IMR-90 (cell line): ENCODE measurements at regions not wholly inside any gene's neighbourhood (a gene's known extent, or its start where the extent isn't known, plus 50 kb on each side); places are given as distances from the start of the nearest gene placed in this dataset.

Experiments used
- ATAC-seq: fragments of 200-7000 bp; cut with Tn5 transposase; 2 replicates; pipeline ENCODE4 v1.9.1; 2020; ENCODE audit warnings: low read depth, mild to moderate bottlenecking, moderate library complexity
- BruUV-seq: library from RNA; stranded (reverse); fragments of 400-500 nt; replicated peaks from 2 replicates; lab custom pipeline; 2021; lab: Mats Ljungman, UMichigan
- CTCF ChIA-PET: fragments of 300-600 bp; formaldehyde crosslinking; extraction: SDS; loops from one replicate; lab custom pipeline; 2021; ENCODE audit warnings: antibody characterized with exemption; lab: Yijun Ruan, JAX
- POLR2A ChIA-PET: fragments of 300-600 bp; sonication (Branson Sonifier 250); formaldehyde crosslinking; loops from one replicate; lab custom pipeline; 2022; ENCODE audit warnings: antibody characterized with exemption; ENCODE audit not compliant: unreplicated experiment; lab: Charles Lee
- DNase-seq: peaks from one replicate; pipeline ENCODE4 v3.0.0; 2013
- H2AFZ ChIP-seq: replicated peaks from 2 replicates; pipeline ENCODE3; 2013; ENCODE audit warnings: low read length, mild to moderate bottlenecking; ENCODE audit not compliant: poor library complexity
- H2AK5ac ChIP-seq: 2 replicates; pipeline ENCODE4 v1.6.1; 2013; ENCODE audit warnings: low read depth, low read length, inconsistent platforms
- H2AK9ac ChIP-seq: replicated peaks from 2 replicates; pipeline ENCODE3; 2013; ENCODE audit warnings: mild to moderate bottlenecking, low read depth, low read length, moderate library complexity; ENCODE audit not compliant: poor library complexity
- H2BK120ac ChIP-seq: 2 replicates; pipeline ENCODE4 v1.6.1; 2013; ENCODE audit warnings: low read depth, low read length, inconsistent platforms
- H2BK15ac ChIP-seq: 3 replicates; pipeline ENCODE4 v1.6.1; 2013; ENCODE audit warnings: low read depth, low read length, inconsistent platforms
- H2BK20ac ChIP-seq: 2 replicates; pipeline ENCODE4 v1.6.1; 2013; ENCODE audit warnings: low read depth, mild to moderate bottlenecking, inconsistent platforms, low read length, moderate library complexity
- H2BK5ac ChIP-seq: 2 replicates; pipeline ENCODE4 v1.6.1; 2013; ENCODE audit warnings: mild to moderate bottlenecking, low read depth, low read length, inconsistent platforms; ENCODE audit not compliant: poor library complexity, severe bottlenecking
- H3K14ac ChIP-seq: replicated peaks from 2 replicates; pipeline ENCODE4 v1.6.1; 2013; ENCODE audit warnings: low read depth, low read length, inconsistent platforms
- H3K18ac ChIP-seq: 2 replicates; pipeline ENCODE4 v1.6.1; 2013; ENCODE audit warnings: low read depth, low read length, control low read depth
- H3K23ac ChIP-seq: 2 replicates; pipeline ENCODE4 v1.6.1; 2013; ENCODE audit warnings: low read depth, low read length, inconsistent platforms
- H3K27ac ChIP-seq: 2 replicates; pipeline ENCODE4 v1.5.1; 2013; ENCODE audit warnings: mild to moderate bottlenecking, control low read depth, low read length; ENCODE audit not compliant: insufficient read depth
- H3K27me3 ChIP-seq: 2 replicates; pipeline ENCODE4 v1.6.1; 2013; ENCODE audit warnings: low read length; ENCODE audit not compliant: control insufficient read depth, insufficient read depth
- H3K36me3 ChIP-seq: 2 replicates; pipeline ENCODE4 v1.6.1; 2013; ENCODE audit warnings: low read length, mixed read lengths; ENCODE audit not compliant: control insufficient read depth, insufficient read depth
- H3K4ac ChIP-seq: 2 replicates; pipeline ENCODE4 v1.6.1; 2013; ENCODE audit warnings: low read depth, low read length, inconsistent platforms
- H3K4me1 ChIP-seq: 2 replicates; pipeline ENCODE4 v1.6.1; 2013; ENCODE audit warnings: low read length, mixed read lengths; ENCODE audit not compliant: control insufficient read depth, insufficient read depth
- H3K4me2 ChIP-seq: 2 replicates; pipeline ENCODE4 v1.6.1; 2013; ENCODE audit warnings: low read depth, mild to moderate bottlenecking, control low read depth, low read length, moderate library complexity
- H3K4me3 ChIP-seq: 2 replicates; pipeline ENCODE4 v1.5.1; 2013; ENCODE audit warnings: low read depth, mild to moderate bottlenecking, control low read depth, low read length, moderate library complexity; ENCODE audit not compliant: insufficient read depth
- H3K56ac ChIP-seq: 2 replicates; pipeline ENCODE4 v1.6.1; 2013; ENCODE audit warnings: low read length, inconsistent platforms; ENCODE audit not compliant: insufficient read depth; ENCODE audit errors: extremely low read depth
- H3K79me1 ChIP-seq, 2 experiments: 2 replicates each; pipeline ENCODE4 v1.6.1; 2013; ENCODE audit warnings: low read length in 2 of 2, inconsistent platforms in 1 of 2, low read depth in 1 of 2
- H3K9ac ChIP-seq: 2 replicates; pipeline ENCODE4 v1.6.1; 2013; ENCODE audit warnings: low read depth, low read length, control low read depth
- H3K9me1 ChIP-seq: 2 replicates; pipeline ENCODE4 v1.6.1; 2013; ENCODE audit warnings: low read length, inconsistent platforms; ENCODE audit not compliant: insufficient read depth
- H3K9me3 ChIP-seq: 2 replicates; pipeline ENCODE4 v1.6.1; 2013; ENCODE audit warnings: low read length; ENCODE audit not compliant: control insufficient read depth, insufficient read depth
- H4K20me1 ChIP-seq: 2 replicates; pipeline ENCODE4 v1.6.1; 2013; ENCODE audit warnings: low read length, inconsistent platforms; ENCODE audit not compliant: insufficient read depth
- H4K5ac ChIP-seq: 2 replicates; pipeline ENCODE4 v1.6.1; 2013; ENCODE audit warnings: mild to moderate bottlenecking, low read depth, low read length, control low read depth
- H4K8ac ChIP-seq, 2 experiments: 2 replicates each; pipeline ENCODE4 v1.6.1; 2013; ENCODE audit warnings: low read depth in 2 of 2, low read length in 2 of 2, control low read depth in 1 of 2, inconsistent platforms in 1 of 2
- H4K91ac ChIP-seq: 2 replicates; pipeline ENCODE4 v1.6.1; 2013; ENCODE audit warnings: low read depth, low read length, inconsistent platforms; ENCODE audit not compliant: insufficient read depth
- BHLHE40 ChIP-seq: fragments of 150-350 bp; IDR thresholded peaks from 2 replicates; pipeline ENCODE4 v1.6.1; 2016; ENCODE audit warnings: mild to moderate bottlenecking, low read depth, low read length
- CEBPB ChIP-seq: IDR thresholded peaks from 2 replicates; pipeline ENCODE4 v1.6.1; 2012; ENCODE audit warnings: low read depth, low read length, improper control_type of control experiment
- CHD1 ChIP-seq: IDR thresholded peaks from 2 replicates; pipeline ENCODE4 v1.6.1; 2012; ENCODE audit warnings: low read depth, low read length, improper control_type of control experiment
- CTCF ChIP-seq: conservative IDR thresholded peaks from 2 replicates; pipeline ENCODE4 v1.5.1; 2012; ENCODE audit warnings: mild to moderate bottlenecking, low read depth, low read length, improper control_type of control experiment
- FOS ChIP-seq: fragments of 150-350 bp; IDR thresholded peaks from 2 replicates; pipeline ENCODE4 v1.6.1; 2016; ENCODE audit warnings: low read depth, low read length
- MAFK ChIP-seq: IDR thresholded peaks from 2 replicates; pipeline ENCODE4 v1.6.1; 2012; ENCODE audit warnings: low read depth, low read length, improper control_type of control experiment
- MAZ ChIP-seq: IDR thresholded peaks from 2 replicates; pipeline ENCODE4 v1.6.1; 2012; ENCODE audit warnings: low read depth, mild to moderate bottlenecking, low read length, improper control_type of control experiment, moderate library complexity, borderline replicate concordance
- MXI1 ChIP-seq: IDR thresholded peaks from 2 replicates; pipeline ENCODE4 v1.6.1; 2012; ENCODE audit warnings: low read depth, mild to moderate bottlenecking, low read length, moderate library complexity, borderline replicate concordance
- NFE2L2 ChIP-seq: fragments of 150-350 bp; IDR thresholded peaks from 2 replicates; pipeline ENCODE4 v1.6.1; 2016; ENCODE audit warnings: low read depth, mild to moderate bottlenecking, low read length
- POLR2A ChIP-seq: IDR thresholded peaks from 2 replicates; pipeline ENCODE4 v1.6.1; 2012; ENCODE audit warnings: mild to moderate bottlenecking, low read depth, low read length
- RAD21 ChIP-seq: IDR thresholded peaks from 2 replicates; pipeline ENCODE4 v1.6.1; 2012; ENCODE audit warnings: low read length, improper control_type of control experiment
- RCOR1 ChIP-seq: IDR thresholded peaks from 2 replicates; pipeline ENCODE4 v1.6.1; 2012; ENCODE audit warnings: mild to moderate bottlenecking, low read length, improper control_type of control experiment; ENCODE audit not compliant: insufficient replicate concordance
- RFX5 ChIP-seq: IDR thresholded peaks from 2 replicates; pipeline ENCODE4 v1.8.0; 2012; ENCODE audit warnings: low read depth, mild to moderate bottlenecking, low read length, moderate library complexity
- SMC3 ChIP-seq: fragments of 150-350 bp; IDR thresholded peaks from 2 replicates; pipeline ENCODE4 v1.6.1; 2016; ENCODE audit warnings: low read depth, mild to moderate bottlenecking, antibody characterized with exemption, low read length, moderate library complexity
- WGBS, 2 experiments: methylation state at CpG; one replicate each; pipeline versions ENCODE4 v1.1.5 to v1.1.7; 2013; ENCODE audit warnings: missing lambda C conversion rate in 2 of 2; ENCODE audit not compliant: insufficient read length in 1 of 2; ENCODE audit errors: extremely low coverage in 2 of 2; 5-methylcytosine and 5-hydroxymethylcytosine counted together
- dilution Hi-C: fragments of 300-500 bp; cut with HindIII; formaldehyde crosslinking; loops from one replicate; pipeline ENCODE4 v1.14.3; 2018; ENCODE audit warnings: low sequenced_read_pairs; ENCODE audit not compliant: unreplicated experiment
- in situ Hi-C: fragments of 300-500 bp; cut with MboI; formaldehyde crosslinking; loops from 3 replicates; pipeline ENCODE4 v1.14.3; 2019; ENCODE audit warnings: low sequenced_read_pairs, inconsistent platforms, mixed read lengths
- intact Hi-C: fragments of 100-400 bp; cut with micrococcal nuclease; formaldehyde crosslinking; loops from 2 replicates; pipeline ENCODE4 v1.10.0; 2022
- TF ChIP-seq, protein P1 (sequence below): fragments of 150-350 bp; IDR thresholded peaks from 2 replicates; pipeline ENCODE4 v1.6.1; 2017; ENCODE audit warnings: mild to moderate bottlenecking, antibody characterized with exemption, low read length, low read depth
- TF ChIP-seq, protein P2 (sequence below): fragments of 150-350 bp; IDR thresholded peaks from 2 replicates; pipeline ENCODE4 v1.6.1; 2016; ENCODE audit warnings: low read depth, mild to moderate bottlenecking, low read length, moderate library complexity, borderline replicate concordance

- no peaks in the 10 kb centered on the region for H3K36me3 ChIP-seq
- no peak overlapping the region for H3K27ac ChIP-seq
- no peak overlapping the region for H4K5ac ChIP-seq
- no peaks in the 10 kb centered on the region for H3K79me1 ChIP-seq
- no peak overlapping the region for H3K18ac ChIP-seq
- H4K8ac ChIP-seq: no peak overlapping the region
- H2AK5ac ChIP-seq: no peak overlapping the region
- no peak overlapping the region for H3K9ac ChIP-seq
- H2AFZ ChIP-seq: no peak overlapping the region
- no peaks in the 10 kb centered on the region; the same call in 1 of the 2 replicates for H3K27me3 ChIP-seq
- no peak overlapping the region for H3K4me2 ChIP-seq
- intact Hi-C loops (no loop called here), dilution Hi-C loops (no loop called here), in situ Hi-C loops (no loop called here)
- DNase-seq (no peak), ATAC-seq (no peak)
- H2AK9ac ChIP-seq: no peak overlapping the region
- no peak overlapping the region for H3K4me3 ChIP-seq
- H3K14ac ChIP-seq: no peak overlapping the region
- H2BK120ac ChIP-seq: no peak overlapping the region
- H4K91ac ChIP-seq: no peak overlapping the region
- TF ChIP-seq RCOR1: no peak
- TF ChIP-seq, protein P1, sequence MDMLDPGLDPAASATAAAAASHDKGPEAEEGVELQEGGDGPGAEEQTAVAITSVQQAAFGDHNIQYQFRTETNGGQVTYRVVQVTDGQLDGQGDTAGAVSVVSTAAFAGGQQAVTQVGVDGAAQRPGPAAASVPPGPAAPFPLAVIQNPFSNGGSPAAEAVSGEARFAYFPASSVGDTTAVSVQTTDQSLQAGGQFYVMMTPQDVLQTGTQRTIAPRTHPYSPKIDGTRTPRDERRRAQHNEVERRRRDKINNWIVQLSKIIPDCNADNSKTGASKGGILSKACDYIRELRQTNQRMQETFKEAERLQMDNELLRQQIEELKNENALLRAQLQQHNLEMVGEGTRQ: no peak
- TF ChIP-seq RAD21: no peak
- no peak for TF ChIP-seq SMC3
- TF ChIP-seq CTCF: no peak
- no peak for TF ChIP-seq NFE2L2
- no peak for TF ChIP-seq MXI1
- no peak for TF ChIP-seq CHD1
- no peak for TF ChIP-seq FOS
- TF ChIP-seq CEBPB: no peak
- TF ChIP-seq MAZ: no peak
- no peak for TF ChIP-seq MAFK
- no peak for TF ChIP-seq BHLHE40
- TF ChIP-seq, protein P2, sequence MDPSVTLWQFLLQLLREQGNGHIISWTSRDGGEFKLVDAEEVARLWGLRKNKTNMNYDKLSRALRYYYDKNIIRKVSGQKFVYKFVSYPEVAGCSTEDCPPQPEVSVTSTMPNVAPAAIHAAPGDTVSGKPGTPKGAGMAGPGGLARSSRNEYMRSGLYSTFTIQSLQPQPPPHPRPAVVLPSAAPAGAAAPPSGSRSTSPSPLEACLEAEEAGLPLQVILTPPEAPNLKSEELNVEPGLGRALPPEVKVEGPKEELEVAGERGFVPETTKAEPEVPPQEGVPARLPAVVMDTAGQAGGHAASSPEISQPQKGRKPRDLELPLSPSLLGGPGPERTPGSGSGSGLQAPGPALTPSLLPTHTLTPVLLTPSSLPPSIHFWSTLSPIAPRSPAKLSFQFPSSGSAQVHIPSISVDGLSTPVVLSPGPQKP: no peak
- TF ChIP-seq POLR2A: no peak
- no peak for TF ChIP-seq RFX5
- H2BK20ac ChIP-seq: no peak overlapping the region
- H3K4me1 ChIP-seq: no peaks in the 10 kb centered on the region
- H3K9me1 ChIP-seq: no peaks in the 10 kb centered on the region
- POLR2A ChIA-PET: no interaction called here
- no peak overlapping the region for H3K56ac ChIP-seq
- H2BK15ac ChIP-seq: no peak overlapping the region
- no peaks in the 10 kb centered on the region for H4K20me1 ChIP-seq
- no peak overlapping the region for H2BK5ac ChIP-seq
- BruUV-seq: no TSS peak
- no peak overlapping the region for H3K23ac ChIP-seq
- no peaks in the 10 kb centered on the region for H3K9me3 ChIP-seq
- WGBS, 2 experiments: no CpG with 5 or more reads among the region's 2 CpGs
- CTCF ChIA-PET: no interaction called here
- H3K4ac ChIP-seq: no peak overlapping the region
These were observed 86.2 kb upstream of the CNKSR3 start for GRCh38 chr6:154596701-154597100.
